ENCODE measurements at regions not wholly inside any gene's neighbourhood (a gene's known extent, or its start where the extent isn't known, plus 50 kb on each side); places are given as distances from the start of the nearest gene placed in this dataset.
A peak's percentile ranks its signal among the peaks of the same experiment; 100 is the strongest.

- TF ChIP-seq POLR2A (IDR thresholded peaks at IDR 0.05) (no peak), CTCF (IDR thresholded peaks at IDR 0.05) (no peak)
- intact Hi-C loops (cut with DNase I), result no loop called here
- peak in 1 of 3 donors; percentile 30 for DNase-seq
- 22% methylated on average over 3 of the region's 3 CpGs for WGBS (ENCODE audit: insufficient coverage, low coverage, low lambda C conversion rate, missing lambda C conversion rate)
- no peaks in the 10 kb centered on the region for H3K36me3 ChIP-seq
- peak overlapping the region in 2 of 3 donors; percentile 34 to 79 for H3K27ac ChIP-seq
- ATAC-seq, result peak; percentile 47 to 91 (median 79)
- H3K27me3 ChIP-seq, result no peaks in the 10 kb centered on the region
- H3K4me1 ChIP-seq, result peaks cover 0 to 28% (median 2%) of the 10 kb centered on the region in 4 donors
- H3K9me3 ChIP-seq, result no peaks in the 10 kb centered on the region
- H3K4me3 ChIP-seq, result no peak overlapping the region
Observed at GRCh38 chr15:85972805-85973540, 106.7 kb upstream of the AGBL1 start.

- WGBS (ENCODE audit: insufficient coverage, low coverage, low lambda C conversion rate, missing lambda C conversion rate), result 80% methylated on average over 6 of the region's 8 CpGs
- intact Hi-C loops (cut with DNase I), result no loop called here
- peak overlapping the region in 2 of 3 donors; percentile 34 to 79 for H3K27ac ChIP-seq
- DNase-seq, result peak in 2 of 3 donors; percentile 32 to 67
- ATAC-seq, result peak; percentile 36 to 85 (median 72)
- peaks cover 0 to 28% (median 2%) of the 10 kb centered on the region in 4 donors for H3K4me1 ChIP-seq
- H3K4me3 ChIP-seq, result no peak overlapping the region
- H3K36me3 ChIP-seq, result no peaks in the 10 kb centered on the region
- H3K9me3 ChIP-seq, result no peaks in the 10 kb centered on the region
- no peak for TF ChIP-seq POLR2A (IDR thresholded peaks at IDR 0.05)
- TF ChIP-seq CTCF (IDR thresholded peaks at IDR 0.05), result no peak
- no peaks in the 10 kb centered on the region for H3K27me3 ChIP-seq
Observed at GRCh38 chr15:85973584-85974347, 105.9 kb upstream of the AGBL1 start.

- no peaks in the 10 kb centered on the region for H3K27me3 ChIP-seq
- no peak for TF ChIP-seq CTCF (IDR thresholded peaks at IDR 0.05)
- TF ChIP-seq POLR2A (IDR thresholded peaks at IDR 0.05), result no peak
- ATAC-seq (peak in 1 of 4 donors; percentile 9), DNase-seq (no peak)
- intact Hi-C loops (cut with DNase I), result no loop called here
- H3K27ac ChIP-seq, result peak overlapping the region in 1 of 3 donors; percentile 79
- WGBS (ENCODE audit: insufficient coverage, low coverage, low lambda C conversion rate, missing lambda C conversion rate), result 48% methylated on average over 3 of the region's 3 CpGs
- H3K4me3 ChIP-seq, result no peak overlapping the region
- no peaks in the 10 kb centered on the region for H3K9me3 ChIP-seq
- no peaks in the 10 kb centered on the region for H3K36me3 ChIP-seq
- peaks cover 0 to 28% (median 2%) of the 10 kb centered on the region in 4 donors for H3K4me1 ChIP-seq
Observed at GRCh38 chr15:85974348-85974705, 105.3 kb upstream of the AGBL1 start.

- peaks cover 0 to 28% (median 2%) of the 10 kb centered on the region in 4 donors for H3K4me1 ChIP-seq
- H3K36me3 ChIP-seq, result no peaks in the 10 kb centered on the region
- ATAC-seq (peak in 3 of 4 donors; percentile 26 to 32 (median 27)), DNase-seq (no peak)
- no peaks in the 10 kb centered on the region for H3K9me3 ChIP-seq
- H3K27ac ChIP-seq, result no peak overlapping the region
- WGBS (ENCODE audit: insufficient coverage, low coverage, low lambda C conversion rate, missing lambda C conversion rate), result 57% methylated on average over 3 of the region's 3 CpGs
- H3K4me3 ChIP-seq, result no peak overlapping the region
- no peak for TF ChIP-seq POLR2A (IDR thresholded peaks at IDR 0.05)
- no peak for TF ChIP-seq CTCF (IDR thresholded peaks at IDR 0.05)
- intact Hi-C loops (cut with DNase I), result no loop called here
- H3K27me3 ChIP-seq, result no peaks in the 10 kb centered on the region
Observed at GRCh38 chr15:85974742-85975141, 104.9 kb upstream of the AGBL1 start.

Data from right lobe of liver (tissue), 6 donors.